ENCODE measurements at regions not wholly inside any gene's neighbourhood (a gene's known extent, or its start where the extent isn't known, plus 50 kb on each side); places are given as distances from the start of the nearest gene placed in this dataset.

GRCh38 chr18:66013969-66014368, 263.2 kb downstream of the CDH7 start:
- CTCF ChIA-PET, result no interaction called here
- H3K4me2 ChIP-seq (ENCODE audit: control insufficient read depth, insufficient read depth), result no peak overlapping the region
- POLR2A ChIA-PET, result no interaction called here
- 13% methylated on average over 2 of the region's 2 CpGs for WGBS (ENCODE audit: insufficient coverage, insufficient replicate concordance, low lambda C conversion rate, missing lambda C conversion rate)
- H3K4me3 ChIP-seq, result no peak overlapping the region
- H3K9ac ChIP-seq (ENCODE audit: control insufficient read depth, insufficient read depth, low read length), result no peak overlapping the region
- H4K20me1 ChIP-seq (ENCODE audit: control insufficient read depth, insufficient read depth), result no peaks in the 10 kb centered on the region
- no peaks in the 10 kb centered on the region for H3K27me3 ChIP-seq (replicated peaks in 1 of 2; ENCODE audit: control insufficient read depth in 2 of 2, insufficient read depth in 2 of 2, low read length in 1 of 2)
- intact Hi-C loops (cut with micrococcal nuclease; ENCODE audit: unreplicated experiment), result no loop called here
- RAD21 ChIA-PET (ENCODE audit: unreplicated experiment), result no interaction called here
- no TSS peak for BruUV-seq (replicated peaks)
- TF ChIP-seq USF2 (IDR thresholded peaks at IDR 0.05; ENCODE audit: borderline replicate concordance, low read depth, low read length), result no peak
- no peak for TF ChIP-seq POU2F2 (IDR thresholded peaks at IDR 0.05; ENCODE audit: borderline replicate concordance, low read depth, low read length)
- no peak for TF ChIP-seq BCL3 (IDR thresholded peaks at IDR 0.05; ENCODE audit: borderline replicate concordance, insufficient read depth, low read depth, low read length, poor library complexity, severe bottlenecking)
- no peak for TF ChIP-seq SMAD5 (IDR thresholded peaks at IDR 0.05; ENCODE audit: low read depth)
- no peak for TF ChIP-seq E2F8 (IDR thresholded peaks at IDR 0.05; ENCODE audit: low read depth, partially characterized antibody)
- no peak for TF ChIP-seq MTA2 (IDR thresholded peaks at IDR 0.05; ENCODE audit: low read depth)
- no peak for DNase-seq (ENCODE audit: low read depth, low spot score)
- ATAC-seq, result no peak
- H2AFZ ChIP-seq (ENCODE audit: control insufficient read depth, low read depth, low read length), result no peak overlapping the region
- no peaks in the 10 kb centered on the region for H3K36me3 ChIP-seq (ENCODE audit: control insufficient read depth in 2 of 2, insufficient read depth in 2 of 2, low read length in 1 of 2)
- H3K9me3 ChIP-seq (replicated peaks; ENCODE audit: control insufficient read depth, insufficient read depth, low read length), result no peaks in the 10 kb centered on the region
- H3K4me1 ChIP-seq (ENCODE audit: control insufficient read depth, insufficient read depth, low read length), result no peaks in the 10 kb centered on the region
- SMC1A ChIA-PET (ENCODE audit: uncharacterized antibody, unreplicated experiment), result no interaction called here
- in situ Hi-C loops (cut with MboI), result no loop called here
- H3K27ac ChIP-seq (ENCODE audit: control insufficient read depth, insufficient read depth), result no peak overlapping the region
- no peak for FAIRE-seq
- no peaks in the 10 kb centered on the region for H3K79me2 ChIP-seq (ENCODE audit: control insufficient read depth, insufficient read depth, low read length)
